ENCODE measurements at regions not wholly inside any gene's neighbourhood (a gene's known extent, or its start where the extent isn't known, plus 50 kb on each side); places are given as distances from the start of the nearest gene placed in this dataset.

DNA sequence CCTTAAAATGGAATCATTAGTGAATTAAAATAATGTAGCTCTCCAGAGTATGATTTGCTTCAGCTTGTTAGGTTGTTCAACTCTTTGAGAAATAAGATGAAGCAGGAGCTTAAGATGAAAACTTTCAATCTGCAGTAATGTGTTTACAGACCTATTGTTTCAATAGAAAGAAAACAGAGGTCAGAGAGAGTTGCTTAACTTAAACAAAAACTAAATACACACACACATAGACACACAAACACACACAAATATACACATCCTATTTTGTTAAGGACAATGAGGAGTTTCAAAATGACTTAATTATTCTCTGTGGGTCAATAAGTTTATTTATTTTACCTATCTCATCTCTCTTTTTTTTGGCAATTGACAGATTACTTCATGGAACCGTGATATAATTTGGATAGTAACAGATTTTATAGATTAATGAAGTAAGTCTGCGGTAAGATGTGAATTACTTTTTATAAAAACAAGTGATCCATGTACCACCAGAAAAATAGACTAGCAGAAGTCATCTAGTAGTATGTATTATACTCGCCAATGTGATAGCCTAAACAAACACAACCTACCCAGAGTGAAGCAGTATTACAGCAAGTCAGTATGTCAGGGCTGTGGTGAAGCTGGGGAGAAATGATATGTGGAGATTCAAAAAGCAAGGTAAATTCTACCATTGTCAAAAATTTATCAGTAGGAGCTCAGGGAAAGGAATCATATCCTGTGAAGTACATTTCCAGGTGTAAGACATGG, 76.7 kb upstream of the DCBLD2 start:
- intact Hi-C loops (cut with DNase I; ENCODE audit: low total_unique reads): no loop called here
- Histone ChIP-seq H3K9me3 (no peaks in the 10 kb centered on the region), H3K36me3 (no peaks in the 10 kb centered on the region), H3K27me3 (no peaks in the 10 kb centered on the region), H3K27ac (no peak overlapping the region), H3K4me3 (no peak overlapping the region), H3K4me1 (no peaks in the 10 kb centered on the region)
- TF ChIP-seq POLR2A (IDR thresholded peaks at IDR 0.05) (no peak), CTCF (IDR thresholded peaks at IDR 0.05) (no peak)
- DNase-seq: no peak

GRCh38 chr3:98977520-98977919, 76.0 kb upstream of the DCBLD2 start:
- TF ChIP-seq CTCF (IDR thresholded peaks at IDR 0.05) (no peak), POLR2A (IDR thresholded peaks at IDR 0.05) (no peak)
- H3K9me3 ChIP-seq: no peaks in the 10 kb centered on the region
- H3K27me3 ChIP-seq: no peaks in the 10 kb centered on the region
- no peaks in the 10 kb centered on the region for H3K36me3 ChIP-seq
- intact Hi-C loops (cut with DNase I; ENCODE audit: low total_unique reads): no loop called here
- H3K4me3 ChIP-seq: no peak overlapping the region
- no peaks in the 10 kb centered on the region for H3K4me1 ChIP-seq
- DNase-seq: no peak
- no peak overlapping the region for H3K27ac ChIP-seq

GRCh38 chr3:98974442-98974841, 72.9 kb upstream of the DCBLD2 start:
- intact Hi-C loops (cut with DNase I; ENCODE audit: low total_unique reads): no loop called here
- Histone ChIP-seq H3K27ac (no peak overlapping the region), H3K27me3 (no peaks in the 10 kb centered on the region), H3K4me1 (no peaks in the 10 kb centered on the region), H3K4me3 (no peak overlapping the region), H3K36me3 (no peaks in the 10 kb centered on the region), H3K9me3 (no peaks in the 10 kb centered on the region)
- no peak for DNase-seq
- no peak for TF ChIP-seq POLR2A (IDR thresholded peaks at IDR 0.05)
- no peak for TF ChIP-seq CTCF (IDR thresholded peaks at IDR 0.05)

GRCh38 chr3:98972720-98973119, 71.2 kb upstream of the DCBLD2 start:
- Histone ChIP-seq H3K27me3 (no peaks in the 10 kb centered on the region), H3K4me3 (no peak overlapping the region), H3K36me3 (no peaks in the 10 kb centered on the region), H3K27ac (no peak overlapping the region), H3K9me3 (no peaks in the 10 kb centered on the region), H3K4me1 (no peaks in the 10 kb centered on the region)
- intact Hi-C loops (cut with DNase I; ENCODE audit: low total_unique reads): no loop called here
- DNase-seq: no peak
- TF ChIP-seq POLR2A (IDR thresholded peaks at IDR 0.05): no peak
- no peak for TF ChIP-seq CTCF (IDR thresholded peaks at IDR 0.05)

DNA sequence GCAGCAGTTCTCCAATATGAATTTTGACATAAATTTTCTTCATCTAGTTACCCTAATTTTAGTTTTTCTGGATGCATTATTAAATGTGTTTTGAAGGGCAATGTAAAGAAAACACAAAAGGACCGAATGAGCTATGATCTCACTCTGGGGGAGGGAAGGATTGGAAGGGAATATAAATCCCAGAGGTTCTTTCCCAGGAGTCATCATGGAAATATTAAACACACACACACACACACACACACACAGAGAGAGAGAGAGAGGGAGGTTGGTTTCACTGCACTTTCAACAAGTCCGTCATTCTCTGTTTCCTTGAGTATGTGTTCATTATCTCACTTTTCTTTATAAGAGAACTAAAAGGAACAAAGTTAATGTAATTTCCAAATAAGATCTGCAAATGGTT, 70.7 kb upstream of the DCBLD2 start:
- Histone ChIP-seq H3K4me3 (no peak overlapping the region), H3K27ac (no peak overlapping the region), H3K36me3 (no peaks in the 10 kb centered on the region), H3K4me1 (no peaks in the 10 kb centered on the region), H3K27me3 (no peaks in the 10 kb centered on the region), H3K9me3 (no peaks in the 10 kb centered on the region)
- TF ChIP-seq CTCF (IDR thresholded peaks at IDR 0.05) (no peak), POLR2A (IDR thresholded peaks at IDR 0.05) (no peak)
- DNase-seq: no peak
- intact Hi-C loops (cut with DNase I; ENCODE audit: low total_unique reads): no loop called here

All from uterus (tissue), 3 donors.